SK-N-SH (cell line): ENCODE measurements at regions not wholly inside any gene's neighbourhood (a gene's known extent, or its start where the extent isn't known, plus 50 kb on each side); places are given as distances from the start of the nearest gene placed in this dataset.

Experiments
- CTCF ChIP-seq: fragments of 200-600 bp; sonication (generic); IDR thresholded peaks from 2 replicates; pipeline ENCODE4 v1.6.1; 2017; ENCODE audit warnings: antibody characterized with exemption, mild to moderate bottlenecking, moderate library complexity
- ELF1 ChIP-seq: IDR thresholded peaks from 2 replicates; pipeline ENCODE4 v1.4.0; 2012
- EZH2phosphoT487 ChIP-seq: fragments of 200-600 bp; sonication (generic); IDR thresholded peaks from 2 replicates; pipeline ENCODE4 v1.6.1; 2017; ENCODE audit warnings: low read depth, mixed run types, mild to moderate bottlenecking, antibody characterized with exemption, moderate library complexity, borderline replicate concordance
- MAX ChIP-seq: IDR thresholded peaks from 2 replicates; pipeline ENCODE4 v1.4.0; 2012; ENCODE audit warnings: low read depth
- NFIC ChIP-seq: IDR thresholded peaks from 2 replicates; pipeline ENCODE4 v1.4.0; 2012; ENCODE audit warnings: borderline replicate concordance
- POLR2AphosphoS5 ChIP-seq: IDR thresholded peaks from 2 replicates; pipeline ENCODE4 v1.6.1; 2012; ENCODE audit warnings: low read depth, low read length
- TAF1 ChIP-seq: IDR thresholded peaks from 2 replicates; pipeline ENCODE4 v1.6.1; 2012; ENCODE audit warnings: low read depth, mild to moderate bottlenecking, low read length, moderate library complexity, borderline replicate concordance

- TF ChIP-seq EZH2phosphoT487 (no peak), CTCF (no peak), POLR2AphosphoS5 (no peak), TAF1 (no peak), NFIC (no peak), ELF1 (no peak), MAX (no peak)
Measured at GRCh38 chr16:55925242-55925641, 50.1 kb upstream of the CES5A start.
